Large intestine (tissue), 3 donors: ENCODE measurements at regions not wholly inside any gene's neighbourhood (a gene's known extent, or its start where the extent isn't known, plus 50 kb on each side); places are given as distances from the start of the nearest gene placed in this dataset.
"Not testable (repeated sequence)": the region's sequence is repeated elsewhere in the genome, so short reads cannot be mapped to it uniquely, and the experiment has no call there.

Source experiments
- DNase-seq, 2 donors: peaks; one replicate each; pipeline versions ENCODE4 v3.0.0 to v3.0.0-alpha.2; 2013
- H3K27ac ChIP-seq: one replicate; pipeline ENCODE4 v1.5.1; 2013; ENCODE audit warnings: low read length
- H3K27me3 ChIP-seq: 2 replicates; pipeline ENCODE4 v1.6.1; 2013; ENCODE audit warnings: low read length; ENCODE audit not compliant: control insufficient read depth, insufficient read depth
- H3K36me3 ChIP-seq: 2 replicates; pipeline ENCODE4 v1.6.1; 2013; ENCODE audit warnings: low read length; ENCODE audit not compliant: control insufficient read depth, insufficient read depth
- H3K4me1 ChIP-seq: one replicate; pipeline ENCODE4 v1.6.1; 2013; ENCODE audit warnings: low read length; ENCODE audit not compliant: control insufficient read depth, insufficient read depth
- H3K4me3 ChIP-seq: one replicate; pipeline ENCODE4 v1.5.1; 2013; ENCODE audit warnings: low read length
- H3K9me3 ChIP-seq: one replicate; pipeline ENCODE4 v1.6.1; 2013; ENCODE audit warnings: mild to moderate bottlenecking, low read depth, low read length, moderate library complexity; ENCODE audit not compliant: control insufficient read depth
- WGBS: methylation state at CpG from one replicate; pipeline ENCODE4 v1.1.5; 2013; ENCODE audit warnings: low lambda C conversion rate; ENCODE audit not compliant: insufficient coverage; 5-methylcytosine and 5-hydroxymethylcytosine counted together

DNA sequence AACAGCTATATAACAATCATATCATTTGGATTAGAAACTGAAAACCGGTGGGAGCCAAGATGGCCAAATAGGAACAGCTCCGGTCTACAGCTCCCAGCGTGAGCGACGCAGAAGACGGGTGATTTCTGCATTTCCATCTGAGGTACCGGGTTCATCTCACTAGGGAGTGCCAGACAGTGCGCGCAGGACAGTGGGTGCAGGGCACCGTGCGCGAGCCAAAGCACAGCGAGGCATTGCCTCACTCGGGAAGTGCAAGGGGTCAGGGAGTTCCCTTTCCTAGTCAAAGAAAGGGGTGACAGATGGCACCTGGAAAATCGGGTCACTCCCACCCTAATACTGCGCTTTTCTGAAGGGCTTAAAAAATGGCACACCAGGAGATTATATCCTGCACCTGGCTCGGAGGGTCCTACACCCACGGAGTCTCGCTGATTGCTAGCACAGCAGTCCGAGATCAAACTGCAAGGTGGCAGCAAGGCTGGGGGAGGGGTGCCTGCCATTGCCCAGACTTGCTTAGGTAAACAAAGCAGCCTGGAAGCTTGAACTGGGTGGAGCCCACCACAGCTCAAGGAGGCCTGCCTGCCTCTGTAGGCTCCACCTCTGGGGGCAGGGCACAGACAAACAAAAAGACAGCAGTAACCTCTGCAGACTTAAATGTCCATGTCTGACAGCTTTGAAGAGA lies 1041.5 kb downstream of the SLC6A15 start:
- H3K27me3 ChIP-seq, DNase-seq, H3K9me3 ChIP-seq, H3K27ac ChIP-seq, H3K4me1 ChIP-seq, H3K36me3 ChIP-seq, H3K4me3 ChIP-seq: not testable (repeated sequence)
- WGBS, result no CpG with 5 or more reads among the region's 20 CpGs

DNA sequence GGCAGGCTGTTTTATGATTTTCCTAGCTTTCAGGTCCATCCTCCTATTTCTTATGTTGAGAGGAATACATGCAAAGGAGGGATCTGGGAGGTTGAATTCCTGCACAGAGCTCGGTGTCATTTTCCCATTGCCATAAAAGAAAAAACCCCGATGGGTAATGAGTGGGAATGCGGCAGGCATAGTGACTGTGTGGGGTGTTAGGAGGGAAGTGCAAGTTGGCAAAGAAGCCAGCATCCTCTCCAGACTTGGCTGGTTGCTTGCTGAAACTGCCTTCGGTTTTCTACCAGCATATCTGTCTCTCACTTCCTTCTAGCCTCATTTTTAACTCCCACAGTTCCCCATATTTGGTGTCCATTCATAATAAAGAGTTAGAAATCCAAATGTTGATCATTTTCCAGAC lies 1046.1 kb downstream of the SLC6A15 start:
- H3K9me3 ChIP-seq, result peaks cover 3% of the 10 kb centered on the region
- WGBS, result no CpG with 5 or more reads among the region's 4 CpGs
- no peak overlapping the region for H3K4me3 ChIP-seq
- DNase-seq, result no peak
- H3K27me3 ChIP-seq, result no peaks in the 10 kb centered on the region
- no peak overlapping the region for H3K27ac ChIP-seq
- no peaks in the 10 kb centered on the region for H3K4me1 ChIP-seq
- H3K36me3 ChIP-seq, result no peaks in the 10 kb centered on the region

DNA sequence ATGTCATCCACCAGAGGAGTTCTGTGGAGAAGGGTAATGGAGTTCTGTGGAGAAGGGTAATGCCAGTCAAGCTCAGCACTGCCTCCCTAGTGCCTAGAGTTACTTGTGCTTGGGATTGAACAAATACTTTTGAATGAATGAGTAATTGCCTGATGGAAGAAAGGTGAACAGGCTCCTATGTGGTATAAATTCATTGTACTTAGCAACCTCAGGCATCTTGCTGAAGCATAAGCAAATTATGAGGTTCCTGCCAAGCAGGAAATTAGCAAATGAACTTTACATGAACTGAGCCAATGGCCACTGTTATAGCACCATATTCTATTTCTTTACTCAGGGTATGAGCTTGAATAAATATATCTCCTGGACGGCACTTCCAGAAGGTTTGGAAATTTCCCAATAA lies 1047.2 kb downstream of the SLC6A15 start:
- Histone ChIP-seq H3K4me1 (no peaks in the 10 kb centered on the region), H3K9me3 (no peaks in the 10 kb centered on the region), H3K27me3 (no peaks in the 10 kb centered on the region), H3K27ac (no peak overlapping the region), H3K4me3 (no peak overlapping the region), H3K36me3 (no peaks in the 10 kb centered on the region)
- no CpG with 5 or more reads among the region's 1 CpG for WGBS
- DNase-seq, result no peak

DNA sequence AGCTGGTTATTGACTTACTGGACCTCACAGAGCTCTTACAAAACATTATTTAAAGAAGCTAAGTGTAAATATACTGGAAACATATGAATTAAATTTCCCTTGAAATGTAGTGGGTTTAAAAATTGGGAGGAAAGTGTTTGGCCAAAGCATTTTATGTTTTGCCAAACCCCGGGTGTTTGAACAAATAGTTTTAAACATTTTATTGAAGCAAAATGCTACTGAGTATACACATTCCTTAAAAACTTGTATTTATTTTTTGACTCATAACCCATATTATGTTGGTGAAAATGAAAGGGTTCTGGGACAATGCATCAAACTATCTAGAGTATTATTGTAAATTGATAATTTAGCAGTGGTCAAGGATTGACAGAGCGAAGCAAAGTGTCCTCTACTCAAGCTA lies 1048.5 kb downstream of the SLC6A15 start:
- Histone ChIP-seq H3K36me3 (no peaks in the 10 kb centered on the region), H3K9me3 (no peaks in the 10 kb centered on the region), H3K27me3 (no peaks in the 10 kb centered on the region), H3K4me3 (no peak overlapping the region), H3K27ac (no peak overlapping the region), H3K4me1 (no peaks in the 10 kb centered on the region)
- no peak for DNase-seq
- no CpG with 5 or more reads among the region's 2 CpGs for WGBS

DNA sequence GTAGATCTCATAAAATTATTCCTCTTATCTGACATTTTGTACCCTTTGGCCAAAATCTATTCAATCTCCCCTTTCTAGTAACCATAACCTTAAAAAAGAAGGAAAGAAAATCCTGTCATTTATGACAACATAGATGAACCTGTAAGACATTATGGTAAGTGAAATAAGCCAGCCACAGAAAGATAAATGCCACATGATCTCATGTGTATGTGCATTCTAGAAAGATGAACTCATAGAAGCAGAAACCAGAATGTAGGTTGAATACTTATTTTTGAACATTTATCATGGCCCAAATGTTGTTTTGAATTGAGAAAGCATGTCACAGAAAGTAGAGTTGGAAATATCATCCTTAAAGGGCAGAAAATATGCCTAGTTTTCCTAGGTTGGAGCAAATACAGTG lies 1053.6 kb downstream of the SLC6A15 start:
- no peak for DNase-seq
- Histone ChIP-seq H3K9me3 (peaks cover 10% of the 10 kb centered on the region), H3K4me3 (no peak overlapping the region), H3K27me3 (no peaks in the 10 kb centered on the region), H3K36me3 (no peaks in the 10 kb centered on the region), H3K27ac (no peak overlapping the region), H3K4me1 (no peaks in the 10 kb centered on the region)

DNA sequence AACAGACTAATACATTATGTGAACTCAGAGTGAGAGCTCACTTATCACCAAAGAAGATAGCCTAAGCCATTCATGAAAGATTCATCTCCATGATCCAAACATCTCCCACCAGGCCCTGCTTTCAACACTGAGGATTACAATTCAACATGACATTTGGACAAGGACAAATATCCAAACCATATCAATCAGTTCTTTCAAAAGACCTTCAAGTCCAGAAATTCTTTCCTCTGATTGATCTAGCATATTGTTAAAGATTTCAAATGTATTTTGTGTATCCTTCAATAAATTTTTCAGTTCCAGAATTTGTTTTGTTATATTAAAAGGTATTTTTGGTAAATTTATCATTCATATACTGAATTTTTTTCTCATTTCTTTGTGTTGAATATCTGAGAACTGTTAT lies 1055.8 kb downstream of the SLC6A15 start:
- no peak overlapping the region for H3K27ac ChIP-seq
- H3K9me3 ChIP-seq, result peaks cover 10% of the 10 kb centered on the region
- DNase-seq, result no peak

DNA sequence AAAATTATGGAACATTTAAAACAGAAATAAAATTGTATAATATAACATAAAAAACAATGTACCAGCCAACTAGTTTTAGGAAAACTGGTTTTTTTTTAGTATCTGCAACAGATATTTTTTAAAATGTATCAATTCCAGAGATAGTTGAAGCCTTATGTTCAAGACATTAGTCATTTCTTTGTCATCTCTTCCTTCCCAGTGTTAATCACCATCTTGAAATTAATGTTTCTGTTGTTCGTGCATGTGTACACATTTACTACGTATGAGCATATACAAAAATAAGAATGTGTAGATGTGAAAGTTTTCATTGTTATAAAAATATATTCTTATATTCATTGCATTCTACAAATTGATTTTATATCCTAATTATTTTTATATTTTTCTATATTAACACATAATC lies 1062.1 kb downstream of the SLC6A15 start:
- Histone ChIP-seq H3K4me3 (no peak overlapping the region), H3K9me3 (no peaks in the 10 kb centered on the region), H3K27ac (no peak overlapping the region), H3K4me1 (no peaks in the 10 kb centered on the region), H3K36me3 (no peaks in the 10 kb centered on the region), H3K27me3 (no peaks in the 10 kb centered on the region)
- 62% methylated on average over 2 of the region's 2 CpGs for WGBS
- no peak for DNase-seq

More for the DNA sequence above, 1055.8 kb downstream of the SLC6A15 start:
- no peaks in the 10 kb centered on the region for H3K36me3 ChIP-seq
- H3K4me3 ChIP-seq, result no peak overlapping the region
- no peaks in the 10 kb centered on the region for H3K27me3 ChIP-seq
- no peaks in the 10 kb centered on the region for H3K4me1 ChIP-seq

DNA sequence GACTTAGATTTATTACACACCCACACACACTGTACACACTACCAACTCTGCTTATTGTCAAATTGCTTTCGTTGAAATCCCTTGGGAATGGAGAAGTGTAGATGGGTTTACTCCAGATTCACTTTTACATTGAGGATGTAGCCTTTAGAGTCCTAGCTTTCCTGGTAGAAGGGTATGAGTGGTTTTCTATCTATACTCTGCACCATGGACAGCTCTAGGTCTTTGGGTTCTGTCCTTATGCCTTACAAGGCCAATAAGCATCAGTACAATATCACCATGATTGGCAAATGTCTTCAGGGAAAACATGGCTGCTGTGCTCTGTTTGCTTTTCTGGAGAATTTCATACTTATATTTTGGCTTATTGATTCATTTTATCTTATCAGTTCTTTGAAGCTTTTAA lies 1063.9 kb downstream of the SLC6A15 start:
- Histone ChIP-seq H3K9me3 (no peaks in the 10 kb centered on the region), H3K4me1 (no peaks in the 10 kb centered on the region), H3K4me3 (no peak overlapping the region), H3K27me3 (no peaks in the 10 kb centered on the region), H3K27ac (no peak overlapping the region), H3K36me3 (no peaks in the 10 kb centered on the region)
- DNase-seq, result no peak
- WGBS, result no CpG with 5 or more reads among the region's 1 CpG

DNA sequence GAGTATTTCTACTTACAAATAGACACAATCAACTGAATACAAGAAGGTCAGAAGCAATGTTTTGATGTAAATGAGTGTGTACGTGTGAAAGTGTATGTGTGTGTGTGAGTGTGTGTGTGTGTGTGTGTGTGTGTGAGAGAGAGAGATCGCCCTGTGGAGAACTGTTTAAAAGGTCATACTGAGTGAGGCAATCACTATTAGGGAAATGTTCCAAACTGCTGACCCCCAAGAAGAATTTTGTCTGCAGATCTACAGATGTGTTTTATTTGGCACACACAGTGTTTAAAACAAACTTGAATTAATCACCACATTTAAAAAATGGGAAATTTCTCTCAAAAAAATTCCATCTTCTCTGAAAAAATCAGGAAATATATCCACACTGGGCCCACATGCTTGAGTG lies 1069.1 kb downstream of the SLC6A15 start:
- no peaks in the 10 kb centered on the region for H3K36me3 ChIP-seq
- WGBS, result no CpG with 5 or more reads among the region's 2 CpGs
- H3K9me3 ChIP-seq, result no peaks in the 10 kb centered on the region

DNA sequence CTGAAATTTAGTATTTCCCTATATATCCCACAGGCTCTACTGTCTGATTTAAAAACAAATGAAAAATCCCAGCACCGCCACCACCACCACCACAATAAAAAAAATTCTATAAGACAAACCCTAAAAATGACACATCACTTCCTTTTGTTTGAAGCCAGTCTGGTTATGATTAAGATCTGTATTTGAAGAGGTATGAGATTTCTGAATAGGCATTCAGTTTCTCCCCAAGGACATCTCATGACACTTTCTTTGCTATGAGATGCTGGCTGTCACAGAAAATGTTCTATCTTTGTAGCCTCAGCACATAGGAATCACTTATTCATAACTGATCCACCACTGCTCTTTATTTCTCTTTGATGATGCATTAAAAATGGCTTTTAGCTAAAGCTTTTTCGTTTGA lies 1071.0 kb downstream of the SLC6A15 start:
- 79% methylated on average over 2 of the region's 2 CpGs for WGBS

More for the DNA sequence above, 1069.1 kb downstream of the SLC6A15 start:
- H3K4me1 ChIP-seq, result no peaks in the 10 kb centered on the region
- no peak overlapping the region for H3K4me3 ChIP-seq
- no peaks in the 10 kb centered on the region for H3K27me3 ChIP-seq
- DNase-seq, result no peak
- H3K27ac ChIP-seq, result no peak overlapping the region

DNA sequence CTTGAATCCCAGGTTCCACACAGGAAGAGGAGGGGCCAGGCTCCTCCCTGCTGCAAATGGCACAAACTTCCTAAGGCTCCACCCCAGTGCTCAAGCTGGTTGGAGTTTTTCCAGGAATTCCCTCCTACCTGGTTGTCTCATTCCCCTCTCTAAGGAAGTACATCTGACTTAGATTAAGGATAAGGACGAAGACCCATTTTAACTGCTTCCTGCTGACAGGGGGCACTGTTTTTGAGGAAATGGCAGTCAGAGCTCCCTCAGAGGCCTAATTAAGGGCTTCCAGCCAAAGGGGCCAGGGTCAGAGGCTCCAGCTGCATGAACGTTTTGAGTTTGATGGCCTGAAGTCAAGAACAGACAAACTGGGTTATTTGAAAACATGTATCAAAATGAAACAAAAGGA lies 1084.7 kb downstream of the SLC6A15 start:
- no peak for DNase-seq
- WGBS, result no CpG with 5 or more reads among the region's 2 CpGs
- H3K27me3 ChIP-seq, result no peaks in the 10 kb centered on the region
- no peaks in the 10 kb centered on the region for H3K4me1 ChIP-seq
- H3K27ac ChIP-seq, result no peak overlapping the region
- no peak overlapping the region for H3K4me3 ChIP-seq
- H3K9me3 ChIP-seq, result no peaks in the 10 kb centered on the region
- no peaks in the 10 kb centered on the region for H3K36me3 ChIP-seq

More for the DNA sequence above, 1071.0 kb downstream of the SLC6A15 start:
- H3K4me3 ChIP-seq, result no peak overlapping the region
- no peaks in the 10 kb centered on the region for H3K36me3 ChIP-seq
- H3K27me3 ChIP-seq, result no peaks in the 10 kb centered on the region
- H3K9me3 ChIP-seq, result no peaks in the 10 kb centered on the region
- no peak overlapping the region for H3K27ac ChIP-seq
- H3K4me1 ChIP-seq, result no peaks in the 10 kb centered on the region
- DNase-seq, result no peak
